ENCODE measurements at regions not wholly inside any gene's neighbourhood (a gene's known extent, or its start where the extent isn't known, plus 50 kb on each side); places are given as distances from the start of the nearest gene placed in this dataset.

DNA sequence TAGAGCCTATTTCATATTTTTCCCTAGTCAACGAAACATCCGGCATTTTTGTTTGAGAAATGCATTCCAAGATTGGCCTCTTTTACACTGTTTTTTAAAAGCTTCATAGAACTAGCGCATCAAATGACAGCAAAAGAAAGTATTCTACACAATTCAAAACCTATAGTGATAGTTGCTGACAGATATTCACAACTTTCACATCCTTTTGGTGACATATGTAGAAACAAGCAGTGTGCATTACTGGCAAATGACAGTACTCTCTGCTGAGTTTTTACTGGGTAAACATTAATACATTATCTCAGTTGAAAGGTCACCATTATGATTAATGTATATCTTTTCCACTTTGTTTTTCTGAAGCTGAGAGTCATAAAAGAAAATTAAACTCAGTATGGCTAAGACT is 135.4 kb upstream of the RGS18 start:
- TF ChIP-seq, protein P1, sequence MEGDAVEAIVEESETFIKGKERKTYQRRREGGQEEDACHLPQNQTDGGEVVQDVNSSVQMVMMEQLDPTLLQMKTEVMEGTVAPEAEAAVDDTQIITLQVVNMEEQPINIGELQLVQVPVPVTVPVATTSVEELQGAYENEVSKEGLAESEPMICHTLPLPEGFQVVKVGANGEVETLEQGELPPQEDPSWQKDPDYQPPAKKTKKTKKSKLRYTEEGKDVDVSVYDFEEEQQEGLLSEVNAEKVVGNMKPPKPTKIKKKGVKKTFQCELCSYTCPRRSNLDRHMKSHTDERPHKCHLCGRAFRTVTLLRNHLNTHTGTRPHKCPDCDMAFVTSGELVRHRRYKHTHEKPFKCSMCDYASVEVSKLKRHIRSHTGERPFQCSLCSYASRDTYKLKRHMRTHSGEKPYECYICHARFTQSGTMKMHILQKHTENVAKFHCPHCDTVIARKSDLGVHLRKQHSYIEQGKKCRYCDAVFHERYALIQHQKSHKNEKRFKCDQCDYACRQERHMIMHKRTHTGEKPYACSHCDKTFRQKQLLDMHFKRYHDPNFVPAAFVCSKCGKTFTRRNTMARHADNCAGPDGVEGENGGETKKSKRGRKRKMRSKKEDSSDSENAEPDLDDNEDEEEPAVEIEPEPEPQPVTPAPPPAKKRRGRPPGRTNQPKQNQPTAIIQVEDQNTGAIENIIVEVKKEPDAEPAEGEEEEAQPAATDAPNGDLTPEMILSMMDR (IDR thresholded peaks at IDR 0.05; ENCODE audit: borderline replicate concordance, extremely low read depth, low read length, poor library complexity, severe bottlenecking), result no peak
- no peak for TF ChIP-seq EZH2 (IDR thresholded peaks at IDR 0.05; ENCODE audit: borderline replicate concordance, low read depth, low read length, severe bottlenecking)
